ENCODE measurements at regions not wholly inside any gene's neighbourhood (a gene's known extent, or its start where the extent isn't known, plus 50 kb on each side); places are given as distances from the start of the nearest gene placed in this dataset.

GRCh38 chr12:98062464-98063245 is 452.7 kb upstream of the TMPO start:
- no peak for DNase-seq (ENCODE audit: low read depth)

GRCh38 chr12:98064501-98064900 is 450.9 kb upstream of the TMPO start:
- DNase-seq (ENCODE audit: low read depth), result no peak

GRCh38 chr12:98067795-98068194 is 447.6 kb upstream of the TMPO start:
- no peak for DNase-seq (ENCODE audit: low read depth)

- DNase-seq (ENCODE audit: low read depth), result no peak
Measured at GRCh38 chr12:98073610-98074009, 441.8 kb upstream of the TMPO start.

GRCh38 chr12:98074286-98074685 is 441.1 kb upstream of the TMPO start:
- no peak for DNase-seq (ENCODE audit: low read depth)

- DNase-seq (ENCODE audit: low read depth), result no peak
Measured at GRCh38 chr12:98084391-98084790, 431.0 kb upstream of the TMPO start.

GRCh38 chr12:98085046-98085755 is 430.2 kb upstream of the TMPO start:
- DNase-seq (ENCODE audit: low read depth), result no peak

- DNase-seq (ENCODE audit: low read depth), result no peak
Measured at GRCh38 chr12:98090731-98091130, 424.7 kb upstream of the TMPO start.

- DNase-seq (ENCODE audit: low read depth), result no peak
Measured at GRCh38 chr12:98096436-98096835, 419.0 kb upstream of the TMPO start.

GRCh38 chr12:98106031-98106683 is 409.2 kb upstream of the TMPO start:
- DNase-seq (ENCODE audit: low read depth), result no peak

GRCh38 chr12:98109266-98109665 is 406.1 kb upstream of the TMPO start:
- DNase-seq (ENCODE audit: low read depth), result no peak

- DNase-seq (ENCODE audit: low read depth), result no peak
Measured at GRCh38 chr12:98110536-98110935, 404.9 kb upstream of the TMPO start.

- no peak for DNase-seq (ENCODE audit: low read depth)
Measured at GRCh38 chr12:98113548-98113947, 401.8 kb upstream of the TMPO start.

- no peak for DNase-seq (ENCODE audit: low read depth)
Measured at GRCh38 chr12:98121963-98122362, 393.4 kb upstream of the TMPO start.

GRCh38 chr12:98123021-98123461 is 392.3 kb upstream of the TMPO start:
- no peak for DNase-seq (ENCODE audit: low read depth)

- DNase-seq (ENCODE audit: low read depth), result no peak
Measured at GRCh38 chr12:98126637-98127335, 388.6 kb upstream of the TMPO start.

GRCh38 chr12:98127336-98127679 is 388.1 kb upstream of the TMPO start:
- no peak for DNase-seq (ENCODE audit: low read depth)

- DNase-seq (ENCODE audit: low read depth), result no peak
Measured at GRCh38 chr12:98127854-98128253, 387.5 kb upstream of the TMPO start.

- no peak for DNase-seq (ENCODE audit: low read depth)
Measured at GRCh38 chr12:98136544-98136943, 378.8 kb upstream of the TMPO start.

- DNase-seq (ENCODE audit: low read depth), result no peak
Measured at GRCh38 chr12:98137278-98137677, 378.1 kb upstream of the TMPO start.

- no peak for DNase-seq (ENCODE audit: low read depth)
Measured at GRCh38 chr12:98144953-98145352, 370.4 kb upstream of the TMPO start.

- no peak for DNase-seq (ENCODE audit: low read depth)
Measured at GRCh38 chr12:98146043-98146442, 369.3 kb upstream of the TMPO start.

GRCh38 chr12:98146487-98146886 is 368.9 kb upstream of the TMPO start:
- no peak for DNase-seq (ENCODE audit: low read depth)
